Stimulated activated CD8-positive, alpha-beta memory T cell treated with anti-CD3 and anti-CD28 coated beads, Interleukin-15, amount 100 ng/mL, for 1 hour (primary cell): ENCODE measurements at regions not wholly inside any gene's neighbourhood (a gene's known extent, or its start where the extent isn't known, plus 50 kb on each side); places are given as distances from the start of the nearest gene placed in this dataset.
"Not testable (repeated sequence)": the region's sequence is repeated elsewhere in the genome, so short reads cannot be mapped to it uniquely, and the experiment has no call there.

Source experiments
- DNase-seq: peaks from one replicate; pipeline ENCODE4 v3.0.0-alpha.2; 2020; ENCODE audit warnings: low read depth

GRCh38 chr2:180927030-180927686 is 53.2 kb upstream of the UBE2E3 start:
- DNase-seq = no peak

GRCh38 chr2:180925700-180926099 is 54.7 kb upstream of the UBE2E3 start:
- no peak for DNase-seq

GRCh38 chr2:180924063-180924462 is 56.3 kb upstream of the UBE2E3 start:
- DNase-seq = no peak

GRCh38 chr2:180910831-180911665 is 69.4 kb upstream of the UBE2E3 start:
- DNase-seq = no peak

GRCh38 chr2:180907731-180908130 is 72.7 kb upstream of the UBE2E3 start:
- no peak for DNase-seq

- no peak for DNase-seq
Measured at GRCh38 chr2:180905461-180905860, 74.9 kb upstream of the UBE2E3 start.

- no peak for DNase-seq
Measured at GRCh38 chr2:180905002-180905401, 75.4 kb upstream of the UBE2E3 start.

GRCh38 chr2:180901331-180901730 is 79.1 kb upstream of the UBE2E3 start:
- no peak for DNase-seq

- no peak for DNase-seq
Measured at GRCh38 chr2:180893752-180894151, 86.7 kb upstream of the UBE2E3 start.

- no peak for DNase-seq
Measured at GRCh38 chr2:180892091-180892490, 88.3 kb upstream of the UBE2E3 start.

- DNase-seq = no peak
Measured at GRCh38 chr2:180891360-180891759, 89.0 kb upstream of the UBE2E3 start.

GRCh38 chr2:180890781-180891180 is 89.6 kb upstream of the UBE2E3 start:
- DNase-seq = no peak

- no peak for DNase-seq
Measured at GRCh38 chr2:180882959-180883358, 97.4 kb upstream of the UBE2E3 start.

- DNase-seq = no peak
Measured at GRCh38 chr2:180876506-180876905, 103.9 kb upstream of the UBE2E3 start.

- DNase-seq = no peak
Measured at GRCh38 chr2:180873219-180873618, 107.2 kb upstream of the UBE2E3 start.

- DNase-seq = not testable (repeated sequence)
Measured at GRCh38 chr2:180872781-180873180, 107.6 kb upstream of the UBE2E3 start.

GRCh38 chr2:180872255-180872654 is 108.2 kb upstream of the UBE2E3 start:
- no peak for DNase-seq

- no peak for DNase-seq
Measured at GRCh38 chr2:180871649-180872048, 108.8 kb upstream of the UBE2E3 start.

GRCh38 chr2:180849851-180850250 is 130.6 kb upstream of the UBE2E3 start:
- DNase-seq = no peak

- DNase-seq = no peak
Measured at GRCh38 chr2:180848393-180848792, 132.0 kb upstream of the UBE2E3 start.

GRCh38 chr2:180846756-180847472 is 133.5 kb upstream of the UBE2E3 start:
- no peak for DNase-seq

GRCh38 chr2:180842461-180842860 is 137.9 kb upstream of the UBE2E3 start:
- no peak for DNase-seq

- no peak for DNase-seq
Measured at GRCh38 chr2:180840641-180841040, 139.8 kb upstream of the UBE2E3 start.
